ENCODE measurements at regions not wholly inside any gene's neighbourhood (a gene's known extent, or its start where the extent isn't known, plus 50 kb on each side); places are given as distances from the start of the nearest gene placed in this dataset.

GRCh38 chr3:194083637-194084224, 52.2 kb upstream of the HES1 start:
- H3K36me3 ChIP-seq (ENCODE audit: low read depth), result no peaks in the 10 kb centered on the region
- H3K9me3 ChIP-seq (ENCODE audit: severe bottlenecking), result no peaks in the 10 kb centered on the region
- peaks cover 4% of the 10 kb centered on the region for H3K4me1 ChIP-seq (ENCODE audit: insufficient read depth, poor library complexity, severe bottlenecking)
- TF ChIP-seq CTCF (IDR thresholded peaks at IDR 0.05; ENCODE audit: poor library complexity, severe bottlenecking), result no peak
- H3K4me3 ChIP-seq (ENCODE audit: severe bottlenecking), result no peak overlapping the region
- no peak for DNase-seq (ENCODE audit: low spot score)
- no peaks in the 10 kb centered on the region for H3K27me3 ChIP-seq (ENCODE audit: insufficient read depth, poor library complexity, severe bottlenecking)
- no peak overlapping the region for H3K27ac ChIP-seq (ENCODE audit: poor library complexity, severe bottlenecking)
- ATAC-seq (ENCODE audit: low read depth), result no peak

GRCh38 chr3:194084284-194084683, 51.7 kb upstream of the HES1 start:
- TF ChIP-seq CTCF (IDR thresholded peaks at IDR 0.05; ENCODE audit: poor library complexity, severe bottlenecking), result no peak
- no peak overlapping the region for H3K27ac ChIP-seq (ENCODE audit: poor library complexity, severe bottlenecking)
- H3K9me3 ChIP-seq (ENCODE audit: severe bottlenecking), result no peaks in the 10 kb centered on the region
- no peaks in the 10 kb centered on the region for H3K27me3 ChIP-seq (ENCODE audit: insufficient read depth, poor library complexity, severe bottlenecking)
- no peak for DNase-seq (ENCODE audit: low spot score)
- H3K36me3 ChIP-seq (ENCODE audit: low read depth), result no peaks in the 10 kb centered on the region
- no peak overlapping the region for H3K4me3 ChIP-seq (ENCODE audit: severe bottlenecking)
- peaks cover 10% of the 10 kb centered on the region for H3K4me1 ChIP-seq (ENCODE audit: insufficient read depth, poor library complexity, severe bottlenecking)
- ATAC-seq (ENCODE audit: low read depth), result no peak

Measured in RWPE2 (cell line).